22Rv1 (cell line): ENCODE measurements at regions not wholly inside any gene's neighbourhood (a gene's known extent, or its start where the extent isn't known, plus 50 kb on each side); places are given as distances from the start of the nearest gene placed in this dataset.

ENCODE experiments used
- H3K27ac ChIP-seq: fragments of 450-650 bp; 2 replicates; pipeline ENCODE4 v1.5.1; 2017
- CTCF ChIP-seq: fragments of 450-650 bp; IDR thresholded peaks from 2 replicates; pipeline ENCODE4 v1.5.1; 2017; ENCODE audit warnings: mild to moderate bottlenecking
- ZFX ChIP-seq: fragments of 450-650 bp; IDR thresholded peaks from 2 replicates; pipeline ENCODE4 v1.6.1; 2017; ENCODE audit warnings: antibody characterized with exemption, borderline replicate concordance

GRCh38 chr5:160479220-160479619, 57.6 kb downstream of the PTTG1 start:
- no peak overlapping the region for H3K27ac ChIP-seq
- TF ChIP-seq CTCF, result no peak
- no peak for TF ChIP-seq ZFX

DNA sequence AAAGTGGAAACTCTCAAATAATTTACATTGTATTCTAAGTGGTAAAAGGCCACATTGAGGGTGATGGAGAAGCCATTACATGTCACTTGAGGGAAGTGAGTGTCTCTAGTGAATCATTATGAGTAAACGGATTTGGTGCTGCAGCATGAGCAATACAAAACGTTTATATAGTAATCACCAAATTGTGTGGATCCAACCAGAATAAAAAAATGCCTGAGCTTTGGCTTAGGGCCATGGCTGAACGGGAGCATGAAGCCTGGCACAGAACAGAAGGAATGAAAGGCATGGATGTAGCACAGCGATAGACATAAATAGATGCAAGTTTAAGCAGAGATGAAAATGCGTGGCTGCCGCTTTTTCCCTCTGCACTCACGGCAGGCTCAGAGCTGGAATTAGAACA, 58.3 kb downstream of the PTTG1 start:
- TF ChIP-seq CTCF (no peak), ZFX (no peak)
- H3K27ac ChIP-seq, result no peak overlapping the region

- H3K27ac ChIP-seq, result no peak overlapping the region
- no peak for TF ChIP-seq ZFX
- no peak for TF ChIP-seq CTCF
Observed at GRCh38 chr5:160480652-160481051, 59.0 kb downstream of the PTTG1 start.

DNA sequence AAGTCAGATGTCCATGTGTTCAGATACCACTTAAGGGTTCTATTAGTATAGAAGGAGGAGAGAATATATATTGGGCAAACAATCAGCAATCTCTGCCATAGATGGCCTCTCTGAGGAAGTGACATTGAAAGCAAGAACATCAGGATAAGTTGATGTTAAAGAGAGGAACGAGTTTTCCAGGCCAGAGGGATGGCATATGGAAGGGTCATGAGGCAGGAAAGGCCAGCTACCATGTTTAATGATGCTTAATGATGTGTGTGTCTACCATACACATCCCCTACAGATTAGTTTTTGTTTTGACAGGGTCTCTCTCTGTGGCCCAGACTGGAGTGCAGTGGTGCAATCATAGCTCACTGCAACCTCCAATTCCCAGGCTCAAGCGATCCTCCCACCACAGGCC, 63.0 kb downstream of the PTTG1 start:
- no peak for TF ChIP-seq CTCF
- TF ChIP-seq ZFX, result no peak
- H3K27ac ChIP-seq, result no peak overlapping the region

DNA sequence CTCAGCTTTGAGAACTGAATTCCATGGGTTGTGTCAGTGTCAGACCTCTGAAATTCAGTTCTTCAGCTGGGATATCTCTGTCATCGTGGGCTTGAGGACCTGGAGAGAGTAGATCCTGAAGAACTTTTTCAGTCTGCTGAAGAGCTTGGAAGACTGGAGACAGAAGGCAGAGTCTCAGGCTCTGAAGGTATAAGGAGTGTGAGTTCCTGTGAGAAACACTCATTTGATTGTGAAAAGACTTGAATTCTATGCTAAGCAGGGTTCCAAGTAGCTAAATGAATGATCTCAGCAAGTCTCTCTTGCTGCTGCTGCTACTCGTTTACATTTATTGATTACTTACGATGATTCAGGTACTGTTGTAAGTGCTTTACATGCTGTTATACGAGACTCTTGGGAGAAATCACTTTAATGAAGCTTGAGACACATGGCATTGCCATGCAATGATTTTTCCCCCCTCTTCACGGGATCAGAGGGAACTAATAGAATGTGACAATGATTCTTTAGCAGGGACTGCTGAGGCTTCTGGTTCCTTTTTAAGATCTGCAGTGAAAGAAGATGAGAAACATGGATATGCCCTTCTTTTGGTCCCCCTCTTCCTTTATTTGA, 63.8 kb downstream of the PTTG1 start:
- no peak overlapping the region for H3K27ac ChIP-seq
- no peak for TF ChIP-seq CTCF
- TF ChIP-seq ZFX, result no peak

GRCh38 chr5:160486573-160486972, 64.9 kb downstream of the PTTG1 start:
- TF ChIP-seq ZFX (no peak), CTCF (no peak)
- H3K27ac ChIP-seq, result no peak overlapping the region

DNA sequence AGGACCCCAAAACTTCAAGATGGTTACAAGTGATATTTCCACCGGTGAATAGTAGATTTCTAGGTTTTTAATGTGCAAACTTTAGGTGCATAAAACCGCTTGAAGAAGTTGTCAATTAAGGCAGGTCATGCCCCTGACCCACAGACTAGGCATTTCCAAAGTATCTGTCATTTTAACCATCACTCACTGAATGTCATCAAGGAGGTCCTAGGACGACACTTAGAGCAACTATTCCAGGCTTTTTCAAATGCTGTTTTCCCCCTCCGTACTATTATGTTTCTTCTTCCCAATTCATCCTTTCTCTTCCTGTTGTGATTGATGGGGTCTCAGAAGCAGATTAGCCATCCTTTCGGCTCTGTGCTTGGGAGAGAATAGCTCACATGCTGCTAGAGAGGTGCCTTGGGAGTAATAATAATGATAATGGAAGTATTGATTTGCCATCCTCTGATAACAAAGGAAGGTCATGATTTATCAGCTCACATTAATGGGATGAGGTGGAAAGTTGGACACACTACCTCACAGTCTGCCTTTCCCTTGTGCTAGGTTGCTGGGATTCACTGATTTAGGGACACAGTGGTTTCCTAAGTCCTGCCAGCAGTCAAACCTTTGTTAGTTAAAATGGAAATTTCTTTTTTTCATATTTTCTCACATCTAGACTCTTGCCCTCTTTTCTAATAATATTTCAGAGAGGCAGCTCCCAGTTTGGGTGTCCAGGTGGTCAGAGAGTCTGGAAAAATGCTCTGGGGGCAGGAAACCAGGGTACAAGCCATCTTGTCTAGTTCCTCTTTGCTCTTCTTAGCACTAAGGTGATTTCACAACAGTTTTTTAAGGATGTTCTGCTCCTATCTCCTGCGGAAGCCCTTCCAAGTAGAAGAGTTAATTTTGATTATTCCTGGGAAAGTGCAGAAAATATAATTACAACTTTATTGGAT, 67.0 kb downstream of the PTTG1 start:
- no peak overlapping the region for H3K27ac ChIP-seq
- TF ChIP-seq ZFX (no peak), CTCF (no peak)
